22Rv1 (cell line): ENCODE measurements at regions not wholly inside any gene's neighbourhood (a gene's known extent, or its start where the extent isn't known, plus 50 kb on each side); places are given as distances from the start of the nearest gene placed in this dataset.
"Not testable (repeated sequence)": the region's sequence is repeated elsewhere in the genome, so short reads cannot be mapped to it uniquely, and the experiment has no call there.

Experiments
- H3K27ac ChIP-seq: fragments of 450-650 bp; 2 replicates; pipeline ENCODE4 v1.5.1; 2017
- CTCF ChIP-seq: fragments of 450-650 bp; IDR thresholded peaks from 2 replicates; pipeline ENCODE4 v1.5.1; 2017; ENCODE audit warnings: mild to moderate bottlenecking
- ZFX ChIP-seq: fragments of 450-650 bp; IDR thresholded peaks from 2 replicates; pipeline ENCODE4 v1.6.1; 2017; ENCODE audit warnings: antibody characterized with exemption, borderline replicate concordance

GRCh38 chr9:113738893-113739604 lies 137.1 kb upstream of the ZNF618 start:
- TF ChIP-seq ZFX (no peak), CTCF (no peak)
- no peak overlapping the region for H3K27ac ChIP-seq

GRCh38 chr9:113739605-113740507 lies 136.3 kb upstream of the ZNF618 start:
- H3K27ac ChIP-seq = not testable (repeated sequence)

GRCh38 chr9:113740508-113741500 lies 135.3 kb upstream of the ZNF618 start:
- not testable (repeated sequence) for H3K27ac ChIP-seq

GRCh38 chr9:113741886-113742854 lies 133.9 kb upstream of the ZNF618 start:
- no peak overlapping the region for H3K27ac ChIP-seq
- TF ChIP-seq CTCF (no peak), ZFX (no peak)

GRCh38 chr9:113742878-113743277 lies 133.2 kb upstream of the ZNF618 start:
- no peak for TF ChIP-seq ZFX
- TF ChIP-seq CTCF = no peak
- no peak overlapping the region for H3K27ac ChIP-seq

GRCh38 chr9:113746486-113746885 lies 129.6 kb upstream of the ZNF618 start:
- TF ChIP-seq CTCF (no peak), ZFX (no peak)

GRCh38 chr9:113748135-113748534 lies 128.0 kb upstream of the ZNF618 start:
- H3K27ac ChIP-seq = no peak overlapping the region
- TF ChIP-seq CTCF (no peak), ZFX (no peak)

More at GRCh38 chr9:113746486-113746885, 129.6 kb upstream of the ZNF618 start:
- H3K27ac ChIP-seq = no peak overlapping the region
